K562 (cell line): ENCODE measurements at regions not wholly inside any gene's neighbourhood (a gene's known extent, or its start where the extent isn't known, plus 50 kb on each side); places are given as distances from the start of the nearest gene placed in this dataset.

ENCODE experiments used
- LEF1 ChIP-seq: fragments of 450-650 bp; IDR thresholded peaks from 2 replicates; pipeline ENCODE4 v1.6.1; 2016; ENCODE audit warnings: mild to moderate bottlenecking
- MTA2 ChIP-seq: fragments of 450-650 bp; IDR thresholded peaks from 2 replicates; pipeline ENCODE4 v1.6.1; 2016; ENCODE audit warnings: low read depth
- POLR2A ChIP-seq: fragments of 450-650 bp; conservative IDR thresholded peaks from 2 replicates; pipeline ENCODE4 v1.6.1; 2016
- POLR2AphosphoS5 ChIP-seq: IDR thresholded peaks from 2 replicates; pipeline ENCODE4 v1.6.1; 2011; ENCODE audit warnings: mild to moderate bottlenecking, low read depth, low read length, moderate library complexity; ENCODE audit not compliant: control insufficient read depth, insufficient read depth
- RBM25 ChIP-seq: fragments of 200-400 bp; formaldehyde crosslinking; IDR thresholded peaks from 2 replicates; pipeline ENCODE4 v1.6.1; 2018; ENCODE audit warnings: low read length, low read depth, moderate library complexity; ENCODE audit not compliant: severe bottlenecking
- RBM39 ChIP-seq: fragments of 200-400 bp; formaldehyde crosslinking; optimal IDR thresholded peaks from 2 replicates; pipeline ENCODE3; 2018; ENCODE audit warnings: low read depth, low read length
- ZFP36 ChIP-seq: fragments of 150-350 bp; IDR thresholded peaks from 2 replicates; pipeline ENCODE4 v1.6.1; 2018; ENCODE audit warnings: low read length, low read depth; ENCODE audit not compliant: partially characterized antibody
- TF ChIP-seq, protein P1 (sequence below), 3 experiments: IDR thresholded peaks in 2 of 3; conservative IDR thresholded peaks in 1 of 3; 2 replicates each; pipeline ENCODE4 v1.5.1; 2011 to 2012; ENCODE audit warnings: low read length in 3 of 3, mild to moderate bottlenecking in 3 of 3, control low read depth in 2 of 3, improper control_type of control experiment in 1 of 3, inconsistent platforms in 1 of 3, low read depth in 1 of 3, mixed read lengths in 1 of 3, moderate library complexity in 1 of 3; ENCODE audit not compliant: insufficient read depth in 2 of 3

DNA sequence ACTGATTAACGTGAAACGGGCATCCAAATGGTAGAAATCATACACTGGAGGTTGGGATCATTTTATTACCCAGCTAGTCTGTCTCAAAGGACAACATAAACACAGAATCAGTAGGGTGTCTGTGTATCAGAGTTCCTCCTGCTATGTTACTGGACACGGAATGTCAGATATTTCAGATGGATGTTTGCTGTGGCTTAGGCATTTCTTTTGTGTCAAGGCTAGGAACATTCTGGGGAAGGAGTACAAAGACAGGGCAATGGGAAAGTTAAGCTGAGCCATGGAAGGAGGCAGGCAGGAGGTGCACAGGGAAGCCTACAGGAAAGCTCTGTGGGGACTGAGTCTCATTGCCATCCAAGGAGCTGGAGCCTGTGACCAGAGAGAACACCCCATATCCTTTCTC, 254.6 kb downstream of the C12orf75 start:
- TF ChIP-seq POLR2A (no peak), RBM39 (no peak), MTA2 (no peak), ZFP36 (no peak), POLR2AphosphoS5 (no peak), RBM25 (no peak), LEF1 (no peak)
- TF ChIP-seq, protein P1, sequence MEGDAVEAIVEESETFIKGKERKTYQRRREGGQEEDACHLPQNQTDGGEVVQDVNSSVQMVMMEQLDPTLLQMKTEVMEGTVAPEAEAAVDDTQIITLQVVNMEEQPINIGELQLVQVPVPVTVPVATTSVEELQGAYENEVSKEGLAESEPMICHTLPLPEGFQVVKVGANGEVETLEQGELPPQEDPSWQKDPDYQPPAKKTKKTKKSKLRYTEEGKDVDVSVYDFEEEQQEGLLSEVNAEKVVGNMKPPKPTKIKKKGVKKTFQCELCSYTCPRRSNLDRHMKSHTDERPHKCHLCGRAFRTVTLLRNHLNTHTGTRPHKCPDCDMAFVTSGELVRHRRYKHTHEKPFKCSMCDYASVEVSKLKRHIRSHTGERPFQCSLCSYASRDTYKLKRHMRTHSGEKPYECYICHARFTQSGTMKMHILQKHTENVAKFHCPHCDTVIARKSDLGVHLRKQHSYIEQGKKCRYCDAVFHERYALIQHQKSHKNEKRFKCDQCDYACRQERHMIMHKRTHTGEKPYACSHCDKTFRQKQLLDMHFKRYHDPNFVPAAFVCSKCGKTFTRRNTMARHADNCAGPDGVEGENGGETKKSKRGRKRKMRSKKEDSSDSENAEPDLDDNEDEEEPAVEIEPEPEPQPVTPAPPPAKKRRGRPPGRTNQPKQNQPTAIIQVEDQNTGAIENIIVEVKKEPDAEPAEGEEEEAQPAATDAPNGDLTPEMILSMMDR (IDR thresholded peaks at IDR 0.05 in 2 of 3, conservative IDR thresholded peaks at IDR 0.05 in 1 of 3; ENCODE audit: insufficient read depth in 2 of 3, low read depth in 1 of 3, low read length in 3 of 3) = no peak
